SH-SY5Y (cell line): ENCODE measurements at regions not wholly inside any gene's neighbourhood (a gene's known extent, or its start where the extent isn't known, plus 50 kb on each side); places are given as distances from the start of the nearest gene placed in this dataset.

Experiments
- GATA2 ChIP-seq: IDR thresholded peaks from 2 replicates; pipeline ENCODE4 v1.6.1; 2011; ENCODE audit warnings: mild to moderate bottlenecking, low read depth, low read length
- GATA3 ChIP-seq: IDR thresholded peaks from 2 replicates; pipeline ENCODE4 v1.6.1; 2011; ENCODE audit warnings: low read depth, mild to moderate bottlenecking, low read length, moderate library complexity

DNA sequence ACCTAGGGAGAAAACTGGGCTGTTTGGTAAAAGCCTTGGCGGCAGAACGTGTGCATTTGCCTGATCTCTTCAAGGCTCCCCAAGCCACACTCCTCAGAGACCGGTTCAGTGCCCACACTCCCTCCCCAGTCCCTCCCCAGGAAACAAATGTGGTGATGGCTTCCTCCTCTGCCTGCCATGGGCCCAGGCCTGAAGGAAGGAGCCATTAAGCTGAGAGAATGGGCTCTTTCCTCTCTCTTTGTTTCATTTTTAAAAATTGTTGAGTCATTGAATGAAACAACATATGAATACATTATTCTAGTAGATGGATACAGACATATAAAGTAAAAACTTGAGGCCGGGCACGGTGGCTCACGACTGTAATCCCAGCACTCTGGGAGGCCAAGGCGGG, 50.6 kb upstream of the YWHAQ start:
- TF ChIP-seq GATA3 (no peak), GATA2 (no peak)

- TF ChIP-seq GATA2: no peak
- no peak for TF ChIP-seq GATA3
Measured at GRCh38 chr2:9685637-9686036, 54.8 kb upstream of the YWHAQ start.

- no peak for TF ChIP-seq GATA2
Measured at GRCh38 chr2:9686061-9686460, 55.3 kb upstream of the YWHAQ start.

DNA sequence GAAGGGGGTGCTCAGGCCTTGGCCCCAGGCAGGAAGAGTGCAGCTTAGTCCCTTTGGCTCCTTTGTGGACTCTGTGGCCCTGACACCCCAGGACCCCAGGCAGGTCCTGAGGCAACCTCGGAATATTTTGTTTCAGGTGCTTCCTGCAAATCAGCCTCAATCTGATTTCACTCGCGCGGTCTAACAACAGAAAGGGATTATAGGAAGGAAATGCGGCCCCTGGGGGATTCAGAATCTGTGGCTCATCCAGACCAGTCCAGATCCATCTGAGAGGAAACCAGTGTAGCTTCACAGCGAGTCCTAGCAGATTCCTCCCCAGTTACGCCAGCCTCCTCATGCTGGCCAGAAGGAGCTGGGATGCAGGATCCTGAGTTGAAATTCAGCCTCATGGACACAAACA, 59.5 kb upstream of the YWHAQ start:
- TF ChIP-seq GATA3 (no peak), GATA2 (no peak)

- TF ChIP-seq GATA2 (no peak), GATA3 (no peak)
Measured at GRCh38 chr2:9690716-9691498, 60.1 kb upstream of the YWHAQ start.

DNA sequence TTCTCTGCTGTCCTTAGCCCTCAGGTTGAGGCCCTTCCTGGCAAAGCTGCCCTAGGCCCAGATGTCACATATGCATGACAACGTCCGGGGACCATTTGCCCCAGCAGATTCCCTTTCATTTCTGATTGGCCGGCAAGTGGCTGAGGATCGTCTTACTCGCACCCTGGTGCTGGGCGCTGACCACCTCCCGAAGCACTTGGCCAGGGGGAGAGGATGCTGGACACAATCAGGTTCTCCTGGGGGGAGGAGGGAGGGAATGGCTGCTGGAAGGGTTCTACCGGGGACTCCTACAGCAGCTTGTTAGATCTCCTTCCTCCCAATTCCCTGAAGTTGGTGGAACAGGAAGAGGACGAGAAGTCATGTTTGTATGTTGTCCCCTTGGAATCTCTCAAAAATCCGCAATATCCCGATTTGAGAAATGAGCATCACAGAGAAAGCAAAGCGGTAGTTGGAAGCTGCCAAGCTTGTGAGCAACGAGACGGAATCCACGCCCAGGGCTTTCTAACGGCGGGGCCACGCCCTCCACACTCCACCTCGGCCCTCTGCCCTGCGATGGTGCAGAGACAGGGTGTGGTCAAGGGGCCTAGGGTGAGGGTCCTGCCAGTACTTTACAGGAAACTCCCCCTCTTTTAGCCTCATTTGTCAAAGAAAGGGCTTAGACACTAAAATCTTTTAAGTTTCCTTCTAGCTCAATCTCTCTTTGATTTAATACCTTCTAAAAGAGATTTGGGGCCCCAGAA, 61.8 kb upstream of the YWHAQ start:
- no peak for TF ChIP-seq GATA2
- TF ChIP-seq GATA3: no peak

DNA sequence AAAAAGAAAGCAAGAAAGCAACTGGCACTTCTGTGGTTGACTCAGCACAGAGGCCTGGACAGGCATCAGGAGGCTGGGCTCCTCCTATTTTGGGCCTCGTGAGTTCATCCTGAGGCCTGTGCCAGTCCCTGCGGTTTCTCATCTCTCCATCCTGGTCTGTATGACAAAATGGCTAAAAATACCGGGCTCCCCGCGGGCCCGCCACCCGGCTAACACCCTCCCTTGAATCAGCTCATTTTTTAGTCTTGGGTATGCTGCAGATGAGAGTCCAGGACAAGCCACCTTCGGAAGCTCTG, 62.3 kb upstream of the YWHAQ start:
- TF ChIP-seq GATA3 (no peak), GATA2 (no peak)

DNA sequence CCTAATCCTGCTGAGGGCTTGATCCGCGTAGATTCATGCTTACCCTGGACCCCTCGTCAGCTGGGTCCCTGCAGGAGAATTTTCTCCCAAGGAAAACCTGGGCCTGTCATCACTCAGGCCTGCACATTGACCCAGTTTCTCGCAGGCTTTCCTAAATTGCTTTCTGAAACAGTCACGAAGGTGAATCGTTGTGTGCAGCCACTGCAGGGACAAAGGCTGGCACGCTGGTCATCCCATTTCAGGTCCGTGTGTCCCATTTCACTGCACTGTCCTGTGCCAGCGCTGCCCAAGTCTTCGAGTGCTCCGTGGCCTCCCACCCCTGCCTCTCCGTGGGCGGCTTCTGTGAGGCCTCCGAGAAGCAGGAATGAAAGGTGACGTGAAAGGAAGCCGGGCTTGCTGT, 62.8 kb upstream of the YWHAQ start:
- TF ChIP-seq GATA3 (no peak), GATA2 (no peak)

- TF ChIP-seq GATA2 (no peak), GATA3 (no peak)
Measured at GRCh38 chr2:9694661-9695234, 64.0 kb upstream of the YWHAQ start.

DNA sequence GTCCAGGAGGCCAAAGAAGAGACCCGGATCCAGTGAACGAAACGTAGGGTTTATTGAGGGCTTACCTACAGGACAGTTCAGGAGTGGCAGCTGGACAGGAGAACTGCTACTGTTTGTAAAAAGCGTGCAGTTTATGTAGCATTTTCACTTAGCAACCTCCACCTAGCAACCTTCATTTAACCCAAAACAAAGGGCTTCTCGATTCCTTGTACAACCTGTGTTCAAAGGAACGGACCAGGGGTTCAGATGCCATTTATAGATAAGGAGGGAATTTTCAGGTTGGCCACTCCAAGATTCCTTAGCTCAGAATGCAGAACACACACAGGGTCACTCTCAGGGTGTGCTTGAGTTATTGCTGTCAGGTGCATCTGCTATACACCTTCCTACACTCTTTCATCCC, 65.1 kb upstream of the YWHAQ start:
- TF ChIP-seq GATA2 (no peak), GATA3 (no peak)

GRCh38 chr2:9696731-9697130, 65.9 kb upstream of the YWHAQ start:
- TF ChIP-seq GATA3 (no peak), GATA2 (no peak)

DNA sequence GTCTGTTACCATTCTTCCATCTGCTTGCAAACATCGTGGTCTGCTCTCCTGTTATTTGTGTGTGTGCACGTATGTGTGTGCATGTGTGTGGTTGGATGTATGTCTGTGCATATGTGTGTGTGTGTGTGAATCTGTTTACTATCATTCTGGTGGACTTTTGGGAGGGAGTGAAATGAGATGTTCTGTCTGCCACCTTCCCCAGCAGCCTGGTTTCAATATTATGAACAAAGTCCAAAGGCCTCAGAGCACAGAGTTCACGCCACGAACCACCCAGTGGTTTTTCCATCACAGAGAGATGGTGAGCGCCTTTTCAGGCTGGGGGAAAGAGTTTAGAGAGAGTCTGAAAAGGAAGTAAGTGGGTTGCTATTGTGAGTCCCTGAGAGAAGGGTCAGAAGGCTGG, 67.1 kb upstream of the YWHAQ start:
- TF ChIP-seq GATA2 (no peak), GATA3 (no peak)

DNA sequence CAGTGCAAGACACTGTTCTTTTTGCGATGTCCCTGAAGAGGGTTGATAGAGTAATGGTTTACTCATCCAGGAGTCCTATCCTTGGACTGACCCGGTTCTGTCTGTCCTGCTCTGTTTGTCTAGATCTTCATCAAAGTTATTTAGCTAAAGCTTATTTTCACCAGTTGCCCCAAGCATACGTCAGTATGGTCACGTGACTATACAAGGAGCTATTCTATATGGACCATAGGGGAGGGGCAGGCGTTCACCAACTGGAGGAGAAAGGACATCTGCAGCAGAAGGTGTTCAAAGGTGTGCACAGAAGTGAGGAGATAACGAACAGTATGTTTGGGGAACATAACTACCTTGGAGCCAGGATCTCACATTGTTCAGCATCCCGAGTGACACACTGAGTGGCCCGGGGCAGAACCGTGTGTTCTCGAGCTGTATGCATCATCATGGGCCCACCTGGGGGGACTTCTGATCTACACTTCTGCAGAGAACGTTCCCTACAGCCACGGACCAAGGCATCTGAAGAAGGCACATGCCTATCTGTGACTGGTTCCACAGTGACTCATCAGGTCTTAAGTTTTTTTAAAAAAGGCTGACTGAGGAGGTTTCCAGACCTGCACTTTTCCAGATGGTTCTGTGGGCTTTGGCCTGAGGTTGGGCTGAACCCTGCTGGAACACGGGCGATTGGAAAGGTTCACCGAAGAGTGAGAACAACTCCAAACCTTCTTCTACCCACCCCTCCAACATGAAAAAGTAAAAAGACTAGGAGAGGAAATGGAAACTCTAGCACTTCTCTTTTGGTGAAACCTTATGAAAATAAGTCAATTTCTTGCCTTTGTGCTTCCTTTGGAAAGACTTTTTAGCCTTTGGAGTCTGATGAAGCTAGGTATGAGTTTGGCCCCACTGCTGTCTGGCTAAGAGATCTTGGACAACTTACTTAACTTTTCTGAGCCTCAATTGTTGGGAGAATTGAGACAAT, 68.6 kb upstream of the YWHAQ start:
- no peak for TF ChIP-seq GATA3
- TF ChIP-seq GATA2: no peak

DNA sequence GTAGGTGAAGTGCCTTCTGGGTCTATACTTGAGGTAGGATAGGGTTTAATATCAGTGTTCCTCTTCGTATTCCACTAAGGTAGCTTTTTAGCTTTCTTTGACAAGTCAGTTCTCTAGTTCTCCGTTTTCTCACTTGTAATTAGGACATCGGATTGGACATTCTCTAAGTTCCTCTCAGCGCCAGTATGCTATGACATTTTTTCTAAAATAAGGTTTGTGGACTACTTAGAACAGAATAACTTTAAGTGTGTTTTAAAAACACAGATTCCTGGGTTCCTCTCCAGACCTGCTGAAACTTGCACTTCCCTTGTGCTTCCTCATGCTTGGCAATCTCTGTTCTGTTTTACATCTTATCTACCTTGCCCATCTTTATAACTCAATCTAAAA, 69.3 kb upstream of the YWHAQ start:
- TF ChIP-seq GATA2 (no peak), GATA3 (no peak)
